HG03575 (cell line): ENCODE measurements at regions not wholly inside any gene's neighbourhood (a gene's known extent, or its start where the extent isn't known, plus 50 kb on each side); places are given as distances from the start of the nearest gene placed in this dataset.
"Not testable (repeated sequence)": the region's sequence is repeated elsewhere in the genome, so short reads cannot be mapped to it uniquely, and the experiment has no call there.

Experiments
- ATAC-seq: cut with Tn5 transposase; IDR thresholded peaks from one replicate; pipeline ENCODE4 v1.9.1; 2021; ENCODE audit not compliant: unreplicated experiment, insufficient number of reproducible peaks, low FRiP score; ENCODE audit errors: extremely low read depth

GRCh38 chr5:131107128-131107527 is 57.9 kb downstream of the HINT1 start:
- no peak for ATAC-seq

- ATAC-seq: no peak
Observed at GRCh38 chr5:131104169-131104808, 60.8 kb downstream of the HINT1 start.

DNA sequence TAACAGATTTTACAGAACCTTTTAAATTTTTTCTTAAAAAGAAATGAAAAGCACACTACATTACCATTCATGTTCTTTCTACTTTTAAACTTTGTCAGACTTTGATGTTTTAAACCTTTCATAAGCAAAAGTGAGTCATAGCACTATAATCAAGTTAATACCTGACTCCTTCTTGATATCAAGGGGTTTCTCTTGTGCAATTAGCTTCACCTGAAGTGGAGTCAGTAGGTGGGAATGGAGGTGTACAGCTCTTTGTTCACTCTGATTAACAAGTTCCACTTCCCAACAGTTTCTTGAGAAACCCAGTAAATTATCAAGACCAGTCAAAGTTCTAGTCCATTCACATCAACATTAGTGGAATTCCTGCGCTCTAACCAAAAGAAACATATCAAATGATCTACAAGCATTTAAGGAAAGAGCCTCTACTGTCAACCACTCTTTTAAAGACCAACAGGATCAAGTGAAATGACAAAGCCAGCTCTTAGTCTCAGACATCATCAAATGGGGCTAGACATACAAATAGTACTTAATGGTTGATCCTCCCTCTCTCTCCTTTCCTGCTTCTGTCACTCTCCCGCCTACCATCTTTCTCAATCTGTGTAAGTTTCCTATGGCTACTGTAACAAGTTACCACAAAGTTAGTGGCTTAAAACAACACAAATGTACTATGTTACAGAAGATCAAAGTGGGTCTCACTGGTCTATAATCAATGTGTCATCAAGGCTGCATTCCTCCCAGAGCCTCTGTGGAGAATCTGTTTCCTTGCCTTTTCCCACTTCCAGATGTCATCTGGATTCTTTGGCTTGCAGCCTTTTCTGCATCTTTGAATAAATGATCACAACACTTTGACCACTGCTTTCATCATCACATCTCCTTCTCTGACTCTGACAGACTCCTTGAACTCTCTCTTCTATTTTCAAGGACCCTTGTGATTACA is 68.0 kb downstream of the HINT1 start:
- ATAC-seq: no peak

DNA sequence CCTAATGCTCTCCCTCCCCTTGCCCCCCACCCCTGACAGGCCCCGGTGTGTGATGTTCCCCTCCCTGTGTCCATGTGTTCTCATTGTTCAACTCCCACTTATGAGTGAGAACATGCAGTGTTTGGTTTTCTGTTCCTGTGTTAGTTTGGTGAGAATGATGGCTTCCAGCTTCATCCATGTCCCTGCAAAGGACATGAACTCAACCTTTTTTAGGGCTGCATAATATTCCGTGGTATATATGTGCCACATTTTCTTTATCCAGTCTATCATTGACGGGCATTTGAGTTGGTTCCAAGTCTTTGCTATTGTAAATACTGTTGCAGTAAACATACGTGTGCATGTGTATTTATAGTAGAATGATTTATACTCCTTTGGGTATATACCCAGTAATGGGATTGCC is 69.5 kb downstream of the HINT1 start:
- not testable (repeated sequence) for ATAC-seq

DNA sequence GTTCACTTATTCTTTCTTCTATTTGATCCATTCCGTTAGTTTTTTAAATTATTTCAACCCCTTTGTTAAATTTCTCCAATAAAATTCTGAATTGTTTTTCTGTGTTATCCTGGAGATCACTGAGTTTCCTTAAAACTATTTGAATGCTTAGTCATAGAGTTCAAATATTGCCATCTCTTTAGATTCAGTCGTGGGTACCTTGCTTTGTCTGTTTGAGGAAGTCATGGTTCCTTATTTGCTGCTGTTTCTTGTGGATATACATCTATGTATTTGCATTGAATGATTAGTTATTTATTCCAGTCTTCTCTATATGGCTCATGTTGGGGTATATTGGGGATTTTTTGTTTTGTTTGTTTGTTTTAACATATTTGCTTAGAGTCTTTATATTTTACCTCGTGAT is 80.6 kb downstream of the HINT1 start:
- no peak for ATAC-seq

DNA sequence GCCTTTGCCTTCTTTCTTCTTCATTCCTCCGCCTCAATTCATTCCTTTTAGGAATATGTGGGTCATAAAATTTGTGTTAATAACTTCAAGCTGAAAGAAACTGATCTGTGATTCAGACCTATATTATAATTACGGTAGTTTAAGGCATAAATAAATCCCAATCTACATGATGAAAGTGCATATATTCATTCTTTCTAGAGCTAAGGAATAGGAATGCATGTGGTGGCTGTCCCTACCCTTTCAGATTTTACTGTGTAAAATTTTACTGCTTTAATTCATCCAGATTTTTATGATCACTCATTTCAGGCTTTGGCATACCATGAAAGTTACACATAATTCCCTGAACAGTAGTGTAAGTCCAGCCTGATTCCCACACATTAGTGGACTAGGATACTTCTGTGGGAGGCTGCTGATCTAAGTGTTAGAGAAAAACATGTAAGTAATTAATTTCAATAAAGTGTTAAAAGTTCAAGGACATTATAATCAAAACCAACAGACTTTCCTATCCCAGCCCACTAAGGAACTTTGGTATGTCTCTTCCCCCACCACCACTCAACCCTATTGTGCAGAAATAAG is 83.1 kb downstream of the HINT1 start:
- ATAC-seq: no peak

DNA sequence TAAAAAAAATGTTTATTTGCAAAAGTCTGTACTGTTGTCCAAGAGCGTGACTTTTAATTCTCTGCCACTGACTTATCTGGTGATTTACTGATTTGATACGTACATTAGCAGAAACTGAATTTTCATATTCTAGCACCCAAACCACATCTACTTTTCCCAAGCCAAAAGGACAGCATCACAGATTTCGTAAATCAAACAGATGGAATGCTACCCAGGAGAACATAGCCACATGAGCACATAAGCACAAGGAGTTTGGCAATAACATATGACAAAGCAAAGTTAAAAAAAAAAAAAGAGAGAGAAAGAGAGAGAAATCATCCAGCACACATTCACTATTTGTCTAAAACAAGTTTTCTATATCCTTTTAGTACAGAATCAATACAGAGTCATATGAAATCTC is 83.7 kb downstream of the HINT1 start:
- ATAC-seq: no peak

DNA sequence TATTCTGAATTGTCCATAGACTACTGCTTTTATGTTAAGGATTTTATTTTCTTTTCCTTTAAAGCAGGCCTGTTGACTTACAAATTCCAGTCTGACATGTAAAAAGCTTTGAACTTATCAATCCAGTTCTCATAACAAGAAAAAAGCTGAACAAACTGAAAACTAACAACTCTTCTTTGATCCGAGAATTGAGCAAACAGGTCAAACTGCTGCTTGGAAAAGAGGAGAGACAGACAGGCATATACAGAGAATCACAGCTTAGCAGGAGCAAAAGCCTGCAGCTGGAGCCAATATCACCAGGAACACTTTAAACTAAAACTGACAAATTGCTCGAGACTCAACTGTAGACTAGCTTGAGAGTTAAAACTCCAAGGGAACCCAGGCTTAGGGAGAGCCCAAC is 85.8 kb downstream of the HINT1 start:
- ATAC-seq: no peak

DNA sequence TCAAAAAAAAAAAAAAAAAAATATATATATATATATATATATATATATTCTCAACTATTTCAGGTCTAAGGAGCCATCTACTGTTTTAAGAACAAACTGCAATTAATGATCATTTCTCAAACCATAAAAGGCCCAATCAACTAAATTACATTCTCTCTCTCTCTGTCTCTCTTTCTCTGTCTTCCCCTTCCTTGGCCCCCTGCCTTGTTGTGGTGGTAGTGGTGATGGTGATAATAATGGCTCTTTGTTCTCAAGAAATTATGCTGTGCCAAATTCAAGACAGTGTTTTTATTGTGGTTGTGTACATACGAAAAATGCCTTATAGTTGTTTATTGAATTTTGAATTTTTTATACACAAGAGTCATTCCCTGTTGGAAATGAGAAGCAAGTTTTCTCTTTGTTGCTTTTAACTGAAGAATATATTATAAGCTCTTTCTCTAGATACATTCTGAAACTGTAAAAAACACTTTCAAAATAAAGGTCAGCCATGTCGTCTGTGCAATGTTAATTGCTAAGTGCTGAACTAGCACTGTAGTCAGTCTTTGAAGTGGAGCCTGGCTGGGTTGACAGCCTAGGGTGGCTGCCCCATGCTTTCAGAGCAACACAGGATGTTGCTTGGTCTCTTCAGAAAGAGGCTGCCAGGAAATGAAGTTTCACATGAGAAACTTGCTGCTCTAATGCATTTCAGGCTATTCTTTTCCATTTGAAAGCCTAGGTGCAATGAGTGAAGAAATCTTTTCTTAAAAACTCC is 96.0 kb downstream of the HINT1 start:
- peak; percentile 96 for ATAC-seq

DNA sequence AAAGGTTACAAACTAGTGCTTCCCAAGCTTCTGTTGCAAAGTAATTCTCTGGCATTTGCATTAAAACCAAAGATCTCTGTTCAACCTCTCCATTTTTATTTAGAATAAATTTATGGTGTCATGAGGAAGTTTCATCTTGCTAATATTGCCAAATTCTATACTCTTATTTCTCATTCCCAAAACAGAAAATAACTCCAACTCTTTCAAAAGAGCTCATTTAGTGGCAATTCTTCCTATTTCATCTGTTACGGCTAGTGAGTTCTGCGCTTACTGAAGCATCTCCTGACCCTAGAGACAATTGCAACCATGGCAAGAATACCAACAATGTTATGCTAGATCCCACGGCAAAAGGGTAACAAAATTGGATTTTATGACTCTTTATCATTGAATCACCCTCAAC is 97.0 kb downstream of the HINT1 start:
- no peak for ATAC-seq

DNA sequence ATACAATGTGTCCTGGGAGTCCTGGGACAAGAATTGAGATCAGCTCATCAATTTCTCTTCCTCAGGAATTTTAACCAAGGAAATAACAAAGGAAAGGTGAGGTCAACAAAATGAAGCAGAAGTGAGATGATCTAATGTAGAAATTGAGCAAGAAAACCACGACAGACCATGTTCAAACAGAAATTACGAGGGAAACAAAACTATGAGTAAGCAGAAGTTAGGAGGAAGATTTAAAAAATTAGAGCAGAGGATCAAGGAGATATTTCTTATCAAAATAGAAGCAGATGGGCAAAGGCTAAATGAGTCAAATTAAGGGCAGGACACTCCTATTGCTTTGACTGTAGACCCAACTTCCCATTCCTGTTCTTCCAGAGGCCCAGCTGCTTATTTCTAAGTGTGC is 97.4 kb downstream of the HINT1 start:
- ATAC-seq: no peak

GRCh38 chr5:131064669-131065371 is 100.2 kb downstream of the HINT1 start:
- ATAC-seq: no peak

GRCh38 chr5:131042021-131042789 is 122.9 kb downstream of the HINT1 start:
- ATAC-seq: no peak

- ATAC-seq: no peak
Observed at GRCh38 chr5:131023498-131023865, 141.6 kb downstream of the HINT1 start.

- ATAC-seq: no peak
Observed at GRCh38 chr5:131022811-131023497, 142.1 kb downstream of the HINT1 start.

DNA sequence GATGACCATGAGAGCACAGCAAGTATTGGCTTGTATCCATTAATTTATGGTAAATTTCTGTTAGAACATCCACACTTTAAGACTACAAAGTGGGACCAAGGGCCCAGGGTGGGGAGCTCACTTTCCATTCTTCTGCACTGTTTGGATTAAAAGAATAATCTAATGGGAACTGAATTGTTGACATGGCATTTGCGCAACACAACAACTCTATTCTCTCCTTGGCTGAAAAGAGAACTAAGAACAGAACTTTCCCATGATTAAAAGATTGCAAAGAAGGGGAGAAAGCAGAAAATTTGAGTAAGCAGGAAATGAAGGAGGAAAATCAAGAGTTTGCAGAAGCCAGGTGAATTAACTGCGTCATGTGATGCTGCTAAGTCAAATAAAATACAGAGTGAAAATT is 143.4 kb downstream of the HINT1 start:
- no peak for ATAC-seq

DNA sequence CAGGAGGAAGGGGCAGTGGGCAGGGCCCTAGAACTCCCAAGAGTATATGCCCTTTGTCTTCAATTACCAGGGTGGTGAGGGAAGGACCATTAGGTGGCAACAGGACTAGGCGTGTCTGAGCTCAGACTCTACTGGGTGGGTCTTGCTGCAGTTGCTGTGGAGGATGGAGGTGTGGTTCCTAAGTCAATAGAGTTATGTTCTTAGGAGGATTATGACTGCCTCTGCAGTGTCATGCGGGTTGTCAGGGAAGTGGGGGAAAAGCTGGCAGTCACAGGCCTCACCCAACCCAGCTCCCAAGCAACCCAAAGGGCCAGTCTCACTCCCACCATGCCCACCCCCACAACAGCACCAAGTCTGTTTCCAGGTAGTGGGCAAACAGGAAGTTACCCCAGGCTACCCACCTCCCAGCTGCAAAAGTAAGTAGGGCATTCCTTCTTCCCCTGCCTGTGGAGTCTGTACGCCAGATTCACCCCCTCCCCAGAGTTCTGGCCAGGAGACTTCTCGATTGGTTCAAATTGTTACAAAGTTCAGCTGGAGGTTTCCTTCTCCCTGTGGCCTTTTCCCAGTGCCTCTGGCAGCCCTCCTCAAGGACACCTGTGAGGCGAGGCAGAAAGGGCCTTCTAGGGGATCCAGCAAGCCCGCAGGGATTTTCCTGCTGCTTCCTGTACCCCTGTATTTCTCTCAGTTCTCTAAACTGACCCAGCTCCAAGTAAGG is 145.3 kb downstream of the HINT1 start:
- no peak for ATAC-seq
